GM21447 (cell line): ENCODE measurements at regions not wholly inside any gene's neighbourhood (a gene's known extent, or its start where the extent isn't known, plus 50 kb on each side); places are given as distances from the start of the nearest gene placed in this dataset.

Source experiments
- ATAC-seq: cut with Tn5 transposase; IDR thresholded peaks from one replicate; pipeline ENCODE4 v1.9.1; 2021; ENCODE audit not compliant: unreplicated experiment

DNA sequence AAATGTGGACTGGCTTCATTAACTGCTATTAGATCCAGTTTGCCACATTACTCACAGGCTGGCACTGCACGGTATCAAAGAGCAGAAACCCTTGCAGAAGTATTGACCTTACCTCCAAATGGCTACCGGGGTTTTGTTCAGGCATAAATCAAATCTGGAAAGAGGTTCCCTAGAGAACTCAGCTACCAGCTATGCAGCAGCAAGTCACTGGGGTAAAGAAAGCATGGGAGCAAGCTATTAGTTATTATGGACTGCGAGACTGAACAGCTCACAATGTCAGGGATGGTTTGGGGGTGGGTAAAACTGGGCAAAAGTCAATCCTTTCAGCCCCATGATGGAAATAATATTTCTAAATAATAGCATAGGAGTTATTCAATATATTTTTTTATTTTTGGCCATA, 128.1 kb downstream of the FANCF start:
- ATAC-seq = no peak

- no peak for ATAC-seq
These were observed 133.9 kb downstream of the FANCF start for GRCh38 chr11:22491555-22492225.

- no peak for ATAC-seq
These were observed 142.0 kb downstream of the SLC17A6 start for GRCh38 chr11:22479971-22480720.

DNA sequence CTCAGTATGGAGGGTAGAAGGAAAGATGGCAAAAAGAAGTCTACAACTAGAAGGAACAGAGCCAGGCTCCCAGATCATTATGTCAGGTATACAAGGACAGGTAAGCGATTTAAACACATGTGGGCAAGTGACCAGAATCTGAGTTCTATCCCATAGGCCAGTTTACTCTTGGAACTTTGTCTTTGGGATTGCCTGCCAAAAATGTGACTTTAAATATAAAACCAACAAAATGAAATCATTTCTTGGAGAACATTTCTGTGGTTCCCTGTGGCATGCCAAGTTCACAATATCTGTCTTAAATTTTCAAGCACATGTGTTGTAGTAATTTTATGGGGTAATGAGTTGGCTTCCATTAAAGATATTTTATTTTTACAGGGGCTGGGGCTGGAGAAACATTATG, 141.0 kb downstream of the SLC17A6 start:
- no peak for ATAC-seq

DNA sequence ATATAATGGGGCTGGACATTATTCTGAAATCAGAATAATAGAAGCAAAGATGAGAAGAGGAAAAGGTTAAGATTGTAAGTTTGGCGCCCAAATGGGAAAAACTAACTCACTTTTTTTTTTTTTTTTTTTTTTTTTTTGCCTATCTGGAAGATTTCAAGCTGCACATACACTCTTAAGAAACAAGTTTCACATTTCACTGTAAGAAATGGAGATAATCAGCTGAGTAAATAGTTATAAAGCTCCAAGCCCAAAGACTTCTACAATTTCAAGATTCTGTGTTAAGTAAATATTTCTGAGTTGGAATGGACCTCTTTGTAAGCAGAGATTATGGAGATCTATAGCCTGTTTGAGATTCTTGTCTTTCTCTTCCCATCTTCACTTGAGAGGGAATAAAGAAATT, 140.0 kb downstream of the SLC17A6 start:
- no peak for ATAC-seq

- ATAC-seq = no peak
These were observed 139.1 kb downstream of the SLC17A6 start for GRCh38 chr11:22477312-22477711.

DNA sequence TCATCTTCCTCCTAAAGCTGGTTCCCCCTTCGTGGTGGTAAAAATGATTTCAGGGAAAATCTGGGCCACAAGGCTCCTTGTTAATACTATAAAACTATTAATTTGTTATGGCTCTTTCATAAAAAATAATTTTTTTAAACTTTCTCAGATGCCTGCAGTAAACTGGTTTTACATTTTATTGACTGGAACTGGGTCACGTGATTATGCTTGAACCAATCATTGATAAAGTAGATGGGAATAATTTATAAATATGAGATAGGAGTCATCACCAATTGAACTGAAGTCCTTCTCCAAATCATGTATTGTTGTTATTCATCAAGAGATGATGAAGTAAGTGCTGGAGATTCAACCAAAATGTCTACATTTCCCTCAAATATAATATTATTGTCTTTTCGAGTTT, 138.4 kb downstream of the SLC17A6 start:
- no peak for ATAC-seq

DNA sequence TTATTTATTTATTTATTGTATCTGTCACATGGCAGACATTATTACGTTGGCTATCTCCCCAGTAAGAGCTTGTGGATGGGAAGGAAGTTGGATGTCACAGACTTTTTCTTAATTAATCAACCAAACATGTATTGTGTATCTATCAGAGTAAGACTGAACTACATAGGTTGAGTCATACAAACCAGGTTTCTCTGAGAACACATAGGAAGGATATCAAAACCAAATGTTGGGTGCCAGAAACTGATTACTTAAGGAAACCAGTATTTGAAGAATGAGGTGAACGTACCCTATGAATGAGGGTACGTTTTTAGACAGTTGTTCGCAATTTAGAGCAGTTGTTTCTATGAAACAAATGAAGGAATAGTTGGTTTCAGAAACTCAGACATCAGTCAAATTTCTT, 136.4 kb downstream of the SLC17A6 start:
- ATAC-seq = no peak

DNA sequence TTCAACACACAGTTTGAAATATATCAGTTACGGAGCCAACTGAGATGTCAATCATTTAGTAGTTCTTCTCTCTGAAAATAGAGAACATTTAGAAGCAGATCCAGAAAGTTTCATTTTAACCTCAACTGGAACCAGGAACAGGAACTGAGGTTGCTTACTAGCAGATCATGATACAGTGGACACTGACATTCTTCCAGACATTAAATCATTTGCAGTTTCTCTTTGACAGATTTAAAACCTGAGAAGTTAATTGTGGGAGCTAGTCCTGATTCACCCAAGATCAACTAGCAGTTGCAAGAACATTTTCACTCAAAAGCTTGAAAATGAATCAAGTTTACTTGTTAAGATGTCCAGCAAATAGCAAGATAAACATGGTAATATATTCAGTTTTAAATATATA, 135.4 kb downstream of the SLC17A6 start:
- no peak for ATAC-seq

DNA sequence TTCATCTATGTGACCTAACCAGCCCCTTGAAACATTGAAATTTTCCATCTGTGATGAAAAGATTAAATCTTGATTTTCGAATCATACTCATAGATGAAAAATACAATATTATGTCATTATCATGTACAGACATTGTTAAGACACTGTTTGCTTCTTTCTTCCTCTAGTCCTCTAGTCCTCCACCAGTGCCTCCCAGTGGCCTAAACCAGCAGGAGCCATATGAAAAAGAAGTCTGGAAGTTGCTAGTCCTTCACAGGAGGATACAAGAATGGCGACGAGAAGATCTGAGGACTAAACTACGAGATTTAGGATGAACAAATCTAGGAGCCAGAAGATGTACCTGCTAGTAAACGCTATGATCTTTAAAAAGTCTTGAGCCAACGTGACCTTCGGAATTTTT, 134.1 kb downstream of the SLC17A6 start:
- ATAC-seq = no peak

- ATAC-seq = no peak
These were observed 133.2 kb downstream of the SLC17A6 start for GRCh38 chr11:22471385-22471784.

DNA sequence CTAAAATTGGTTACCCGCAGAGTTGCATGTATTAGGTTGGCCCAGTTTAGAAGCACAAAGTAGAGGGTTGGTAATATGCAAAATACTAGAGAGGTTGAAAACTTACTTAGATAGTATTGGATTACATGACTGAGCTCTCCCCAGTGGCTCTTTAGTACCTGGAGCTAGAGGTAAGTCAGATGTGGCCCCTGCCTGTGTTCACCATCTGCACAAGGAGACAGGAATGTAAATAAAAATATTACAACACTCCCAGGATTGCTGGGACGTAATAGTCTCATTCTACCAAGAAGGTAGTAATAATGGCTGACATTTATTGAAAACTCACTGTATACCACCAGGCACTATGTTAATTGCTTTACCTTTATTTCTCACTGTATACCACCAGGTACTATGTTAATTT, 129.6 kb downstream of the SLC17A6 start:
- no peak for ATAC-seq

GRCh38 chr11:22467248-22467647, 129.1 kb downstream of the SLC17A6 start:
- no peak for ATAC-seq

- ATAC-seq = no peak
These were observed 128.6 kb downstream of the SLC17A6 start for GRCh38 chr11:22466809-22467208.

DNA sequence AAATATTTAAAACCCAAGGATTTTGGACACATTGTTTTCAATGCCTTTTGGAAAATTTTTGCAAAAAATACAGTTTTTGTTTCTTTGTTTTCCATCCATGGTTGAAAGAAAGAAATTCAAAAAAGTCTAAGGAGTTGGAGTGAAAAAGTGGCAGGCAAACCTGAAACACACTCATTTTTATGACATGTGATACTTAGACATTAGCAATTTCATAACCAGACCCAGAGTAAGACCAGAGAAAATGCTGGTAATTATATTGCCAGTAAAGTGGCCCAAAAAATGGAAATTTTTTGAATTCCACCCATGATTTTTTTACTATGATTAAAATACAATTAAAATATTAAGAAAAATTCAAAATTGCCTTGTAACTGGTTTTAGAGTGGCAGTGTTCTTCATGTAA, 128.2 kb downstream of the SLC17A6 start:
- no peak for ATAC-seq

DNA sequence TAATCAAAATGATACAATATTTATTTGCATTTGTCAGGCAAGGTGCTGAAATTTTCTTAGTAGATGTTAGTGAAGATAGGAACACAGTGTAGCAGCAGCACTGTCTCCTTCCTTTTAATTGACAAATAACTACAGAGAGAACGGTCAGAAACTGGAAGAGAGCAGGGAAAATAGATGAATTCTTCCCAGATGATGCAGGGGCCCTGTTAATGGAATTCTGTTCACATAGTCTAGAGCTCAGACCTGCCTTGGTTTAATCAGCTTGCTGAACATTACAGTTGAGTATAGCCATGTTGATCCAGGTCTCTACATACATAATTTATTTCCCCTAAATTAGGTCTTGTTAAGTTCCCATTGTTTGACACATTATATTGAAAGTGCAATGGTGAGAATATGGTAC, 127.4 kb downstream of the SLC17A6 start:
- ATAC-seq = no peak

DNA sequence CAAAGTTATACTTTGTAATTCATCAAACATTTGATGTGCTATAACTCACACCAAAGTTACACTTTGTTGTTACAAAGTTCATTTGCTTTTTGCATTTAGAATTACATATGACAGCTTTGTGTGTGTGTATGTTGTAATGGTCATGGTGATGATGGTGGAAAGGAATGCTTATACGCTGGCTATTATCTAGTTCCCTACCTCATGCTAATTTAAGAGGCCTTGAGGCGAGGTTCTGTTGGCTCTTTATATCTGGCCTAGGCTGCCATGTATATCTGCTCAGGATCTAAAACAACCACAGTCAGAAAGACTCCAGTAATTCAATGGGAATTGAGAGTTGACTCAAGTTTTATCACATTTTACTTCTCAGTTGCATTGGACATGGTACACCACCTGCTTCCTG, 123.4 kb downstream of the SLC17A6 start:
- ATAC-seq = no peak

GRCh38 chr11:22460181-22460580, 122.0 kb downstream of the SLC17A6 start:
- ATAC-seq = no peak

DNA sequence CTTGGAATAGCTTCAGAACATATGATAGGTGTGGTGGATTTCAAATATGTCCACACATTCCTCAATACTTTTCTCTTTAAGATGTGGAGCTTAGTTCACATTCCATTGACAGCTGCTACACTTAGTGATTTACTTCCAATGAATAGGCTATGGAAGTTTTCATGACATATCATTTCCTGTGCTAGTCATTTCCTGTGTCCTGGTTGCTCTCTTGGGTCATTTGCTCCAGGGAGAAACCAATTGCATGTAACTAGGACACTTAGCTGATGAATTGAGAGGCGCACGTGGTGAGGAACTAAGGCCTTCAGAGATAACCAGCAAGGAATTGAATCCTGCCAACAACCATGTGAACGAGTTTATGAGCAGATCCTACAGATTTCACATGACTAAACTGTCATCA, 120.9 kb downstream of the SLC17A6 start:
- no peak for ATAC-seq

DNA sequence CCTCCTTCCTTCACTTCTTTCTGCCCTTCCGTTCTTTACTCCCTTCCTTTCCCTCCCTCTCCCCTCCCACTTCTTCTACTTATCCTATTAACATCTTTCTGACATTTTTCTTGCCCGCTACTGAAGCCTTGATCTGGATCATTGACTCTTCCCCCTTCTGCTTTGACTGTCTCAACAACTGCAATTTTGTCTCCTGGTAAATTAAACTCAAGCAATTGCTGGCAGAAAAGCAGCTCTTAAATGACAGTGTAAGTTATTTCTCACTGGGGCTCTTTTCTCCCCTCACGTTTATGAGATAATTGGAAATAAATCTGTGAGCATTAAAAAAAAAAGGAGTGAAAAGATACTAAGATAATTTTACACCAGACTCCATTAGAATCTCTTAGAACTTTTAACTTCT, 120.0 kb downstream of the SLC17A6 start:
- ATAC-seq = no peak

GRCh38 chr11:22456993-22457762, 119.0 kb downstream of the SLC17A6 start:
- ATAC-seq = no peak

GRCh38 chr11:22454461-22455090, 116.4 kb downstream of the SLC17A6 start:
- no peak for ATAC-seq
